Endothelial cell of umbilical vein (primary cell): ENCODE measurements at regions not wholly inside any gene's neighbourhood (a gene's known extent, or its start where the extent isn't known, plus 50 kb on each side); places are given as distances from the start of the nearest gene placed in this dataset.

Experiments used
- CTCF ChIP-seq, 2 donors: IDR thresholded peaks; 1 replicate in 1 of 2; 2 replicates in 1 of 2; pipeline ENCODE4 v1.5.1; 2011; ENCODE audit warnings: low read length in 2 of 2, mild to moderate bottlenecking in 2 of 2, moderate library complexity in 2 of 2, control low read depth in 1 of 2, inconsistent platforms in 1 of 2, low read depth in 1 of 2; ENCODE audit not compliant: insufficient read depth in 1 of 2; ENCODE audit errors: extremely low read depth in 1 of 2
- FOS ChIP-seq: IDR thresholded peaks from 2 replicates; pipeline ENCODE4 v1.6.1; 2011; ENCODE audit warnings: mild to moderate bottlenecking, low read length, moderate library complexity, borderline replicate concordance; ENCODE audit not compliant: insufficient read depth
- GATA2 ChIP-seq: IDR thresholded peaks from 2 replicates; pipeline ENCODE4 v1.7.0; 2011; ENCODE audit warnings: low read depth, mild to moderate bottlenecking, moderate library complexity, mixed read lengths, low read length; ENCODE audit not compliant: insufficient read length, insufficient read depth
- JUN ChIP-seq: IDR thresholded peaks from 2 replicates; pipeline ENCODE4 v1.6.1; 2011; ENCODE audit warnings: borderline replicate concordance, low read depth; ENCODE audit not compliant: insufficient read length, insufficient read depth
- MAX ChIP-seq: IDR thresholded peaks from 2 replicates; pipeline ENCODE4 v1.6.1; 2011; ENCODE audit not compliant: insufficient read depth, insufficient read length
- POLR2A ChIP-seq: IDR thresholded peaks from 2 replicates; pipeline ENCODE4 v1.6.1; 2012; ENCODE audit warnings: low read depth, mild to moderate bottlenecking, control low read depth, low read length

DNA sequence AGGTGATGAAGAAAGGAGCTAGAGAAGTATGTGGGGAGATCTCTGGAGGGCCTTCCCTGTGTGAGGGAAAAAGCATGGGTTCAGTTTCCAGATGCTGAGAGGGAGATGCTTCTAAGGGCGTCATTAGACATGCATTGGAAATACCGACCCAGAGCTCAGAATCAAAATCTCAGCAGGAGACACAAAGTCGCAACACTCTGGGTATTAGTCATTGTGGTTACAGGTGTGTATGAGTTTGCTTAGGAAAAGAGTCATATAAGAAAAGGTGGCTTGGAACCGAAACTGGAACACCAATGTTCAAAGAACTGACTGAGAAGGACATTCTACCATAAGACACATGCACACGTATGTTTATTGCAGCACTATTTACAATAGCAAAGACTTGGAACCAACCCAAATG, 477.1 kb downstream of the FBXO15 start:
- TF ChIP-seq POLR2A (no peak), GATA2 (no peak), CTCF (IDR thresholded peaks at IDR 0.05; ENCODE audit: extremely low read depth in 1 of 2, insufficient read depth in 1 of 2, low read depth in 1 of 2, low read length in 2 of 2) (no peak), FOS (no peak), MAX (no peak), JUN (no peak)
